Osteoblast (primary cell): ENCODE measurements at regions not wholly inside any gene's neighbourhood (a gene's known extent, or its start where the extent isn't known, plus 50 kb on each side); places are given as distances from the start of the nearest gene placed in this dataset.
A peak's percentile ranks its signal among the peaks of the same experiment; 100 is the strongest.

Source experiments
- DNase-seq: peaks from one replicate; pipeline ENCODE4 v3.0.0; 2011; ENCODE audit warnings: low spot score, mixed read lengths; ENCODE audit not compliant: insufficient read length; ENCODE audit errors: missing footprints
- H2AFZ ChIP-seq: 2 replicates; pipeline ENCODE4 v1.6.0; 2011; ENCODE audit warnings: mild to moderate bottlenecking, low read length
- H3K27ac ChIP-seq: 2 replicates; pipeline ENCODE4 v1.5.1; 2011; ENCODE audit warnings: mild to moderate bottlenecking, low read depth, low read length, moderate library complexity
- H3K27me3 ChIP-seq: 2 replicates; pipeline ENCODE4 v1.6.0; 2012; ENCODE audit warnings: mild to moderate bottlenecking, control low read depth, inconsistent platforms, low read length, moderate library complexity; ENCODE audit not compliant: insufficient read depth
- H3K36me3 ChIP-seq: 2 replicates; pipeline ENCODE4 v1.5.1; 2011; ENCODE audit warnings: mild to moderate bottlenecking, low read length, control low read depth, moderate library complexity; ENCODE audit not compliant: insufficient read depth
- H3K4me1 ChIP-seq: 2 replicates; pipeline ENCODE4 v1.5.1; 2011; ENCODE audit warnings: mild to moderate bottlenecking, low read length, control low read depth, moderate library complexity; ENCODE audit not compliant: insufficient read depth
- H3K4me2 ChIP-seq: 2 replicates; pipeline ENCODE4 v1.6.0; 2011; ENCODE audit warnings: mild to moderate bottlenecking, low read length; ENCODE audit not compliant: insufficient read depth
- H3K4me3 ChIP-seq: fragments of 200-600 bp; sonication (generic); 3 replicates; pipeline ENCODE4 v1.5.1; 2012; ENCODE audit warnings: mild to moderate bottlenecking, low read length, inconsistent platforms; ENCODE audit not compliant: insufficient read depth
- H3K79me2 ChIP-seq: 2 replicates; pipeline ENCODE4 v1.6.0; 2012; ENCODE audit warnings: mild to moderate bottlenecking, low read length, control low read depth, inconsistent platforms; ENCODE audit not compliant: insufficient read depth
- H3K9me3 ChIP-seq: 2 replicates; pipeline ENCODE4 v1.5.1; 2011; ENCODE audit warnings: low read depth, low read length, control low read depth
- H4K20me1 ChIP-seq: 2 replicates; pipeline ENCODE4 v1.6.0; 2012; ENCODE audit warnings: mild to moderate bottlenecking, low read length, control low read depth; ENCODE audit not compliant: insufficient read depth
- TF ChIP-seq, protein P1 (sequence below): IDR thresholded peaks from 2 replicates; pipeline ENCODE4 v1.5.1; 2011; ENCODE audit warnings: mild to moderate bottlenecking, low read depth, low read length, moderate library complexity; ENCODE audit errors: extremely low read depth

DNA sequence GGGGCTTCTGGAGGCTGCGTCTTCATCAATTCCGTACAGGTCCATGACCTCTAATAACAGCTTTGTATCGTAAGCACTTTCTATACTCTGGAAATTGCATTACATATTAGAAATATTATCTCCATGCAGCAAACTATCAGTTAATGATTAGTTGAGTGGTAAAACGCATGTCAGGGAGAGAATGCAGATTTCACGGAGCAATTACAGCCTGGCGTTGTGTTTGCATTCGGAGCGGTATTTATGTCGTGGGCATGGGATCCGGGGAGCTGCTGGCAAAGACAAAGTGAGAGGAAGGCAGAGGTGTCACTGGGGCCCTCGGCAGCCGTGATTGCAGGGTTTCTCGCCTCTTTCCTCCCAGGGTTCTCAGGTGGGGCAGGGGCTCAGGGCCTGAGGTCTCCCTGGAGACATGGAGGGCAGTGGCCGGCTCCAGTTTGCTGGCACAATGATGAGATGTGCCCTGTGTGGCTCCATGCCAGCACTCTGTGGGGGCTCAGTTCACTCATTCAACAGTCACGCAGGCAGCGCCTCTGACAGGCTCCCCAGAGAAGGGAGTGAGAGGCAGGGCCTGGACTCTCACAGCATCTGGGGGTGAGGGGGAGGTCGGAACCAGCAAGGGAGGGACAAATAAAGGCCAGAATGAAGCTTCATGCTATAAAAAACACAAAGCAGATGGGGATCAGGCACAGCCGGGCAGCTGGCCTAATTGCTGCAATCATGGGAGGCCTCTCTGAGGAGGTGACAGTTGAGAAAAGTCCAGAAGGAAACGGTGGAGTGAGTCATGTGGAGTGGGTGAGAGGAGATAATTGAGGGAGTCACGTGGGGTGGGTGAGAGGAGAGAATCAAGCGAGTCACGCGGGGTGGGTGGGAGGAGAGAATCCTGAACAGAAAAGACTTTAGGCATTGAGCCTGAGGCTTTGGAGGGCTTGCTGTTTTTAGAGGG, 1002.7 kb downstream of the BRD1 start:
- no peak overlapping the region for H2AFZ ChIP-seq
- no peak overlapping the region for H3K4me2 ChIP-seq
- H3K27me3 ChIP-seq = no peaks in the 10 kb centered on the region
- H3K79me2 ChIP-seq = no peaks in the 10 kb centered on the region
- peaks cover 2% of the 10 kb centered on the region for H3K9me3 ChIP-seq
- no peak overlapping the region for H3K27ac ChIP-seq
- no peaks in the 10 kb centered on the region for H4K20me1 ChIP-seq
- DNase-seq = peak; percentile 39
- no peaks in the 10 kb centered on the region for H3K36me3 ChIP-seq
- no peaks in the 10 kb centered on the region for H3K4me1 ChIP-seq
- TF ChIP-seq, protein P1, sequence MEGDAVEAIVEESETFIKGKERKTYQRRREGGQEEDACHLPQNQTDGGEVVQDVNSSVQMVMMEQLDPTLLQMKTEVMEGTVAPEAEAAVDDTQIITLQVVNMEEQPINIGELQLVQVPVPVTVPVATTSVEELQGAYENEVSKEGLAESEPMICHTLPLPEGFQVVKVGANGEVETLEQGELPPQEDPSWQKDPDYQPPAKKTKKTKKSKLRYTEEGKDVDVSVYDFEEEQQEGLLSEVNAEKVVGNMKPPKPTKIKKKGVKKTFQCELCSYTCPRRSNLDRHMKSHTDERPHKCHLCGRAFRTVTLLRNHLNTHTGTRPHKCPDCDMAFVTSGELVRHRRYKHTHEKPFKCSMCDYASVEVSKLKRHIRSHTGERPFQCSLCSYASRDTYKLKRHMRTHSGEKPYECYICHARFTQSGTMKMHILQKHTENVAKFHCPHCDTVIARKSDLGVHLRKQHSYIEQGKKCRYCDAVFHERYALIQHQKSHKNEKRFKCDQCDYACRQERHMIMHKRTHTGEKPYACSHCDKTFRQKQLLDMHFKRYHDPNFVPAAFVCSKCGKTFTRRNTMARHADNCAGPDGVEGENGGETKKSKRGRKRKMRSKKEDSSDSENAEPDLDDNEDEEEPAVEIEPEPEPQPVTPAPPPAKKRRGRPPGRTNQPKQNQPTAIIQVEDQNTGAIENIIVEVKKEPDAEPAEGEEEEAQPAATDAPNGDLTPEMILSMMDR = no peak
- H3K4me3 ChIP-seq = no peak overlapping the region

DNA sequence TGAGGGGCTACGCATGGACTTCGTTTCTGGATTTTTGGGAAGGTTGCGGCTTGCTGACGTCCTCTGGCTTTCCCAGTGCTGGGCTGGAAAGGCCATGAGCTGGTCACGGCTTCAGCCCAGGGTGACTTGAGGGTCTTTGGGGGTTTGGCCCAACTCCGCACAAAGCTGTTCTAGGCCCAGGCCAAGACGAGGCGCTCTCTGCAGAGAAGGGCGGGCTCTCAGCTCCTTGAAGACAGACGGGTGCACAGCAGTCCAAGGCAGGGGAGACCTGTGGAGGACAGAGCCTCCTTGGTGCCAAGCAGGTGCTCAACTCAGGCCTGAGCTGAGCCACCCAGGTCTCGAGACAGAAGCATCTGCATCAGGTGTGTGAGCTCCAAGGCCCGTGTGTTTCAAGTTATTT, 1003.7 kb downstream of the BRD1 start:
- H2AFZ ChIP-seq = no peak overlapping the region
- no peaks in the 10 kb centered on the region for H3K36me3 ChIP-seq
- no peaks in the 10 kb centered on the region for H4K20me1 ChIP-seq
- H3K9me3 ChIP-seq = peaks cover 2% of the 10 kb centered on the region
- no peak overlapping the region for H3K4me2 ChIP-seq
- no peak overlapping the region for H3K4me3 ChIP-seq
- H3K4me1 ChIP-seq = no peaks in the 10 kb centered on the region
- no peaks in the 10 kb centered on the region for H3K27me3 ChIP-seq
- H3K27ac ChIP-seq = no peak overlapping the region
- TF ChIP-seq, protein P1 = no peak
- H3K79me2 ChIP-seq = no peaks in the 10 kb centered on the region
- no peak for DNase-seq

DNA sequence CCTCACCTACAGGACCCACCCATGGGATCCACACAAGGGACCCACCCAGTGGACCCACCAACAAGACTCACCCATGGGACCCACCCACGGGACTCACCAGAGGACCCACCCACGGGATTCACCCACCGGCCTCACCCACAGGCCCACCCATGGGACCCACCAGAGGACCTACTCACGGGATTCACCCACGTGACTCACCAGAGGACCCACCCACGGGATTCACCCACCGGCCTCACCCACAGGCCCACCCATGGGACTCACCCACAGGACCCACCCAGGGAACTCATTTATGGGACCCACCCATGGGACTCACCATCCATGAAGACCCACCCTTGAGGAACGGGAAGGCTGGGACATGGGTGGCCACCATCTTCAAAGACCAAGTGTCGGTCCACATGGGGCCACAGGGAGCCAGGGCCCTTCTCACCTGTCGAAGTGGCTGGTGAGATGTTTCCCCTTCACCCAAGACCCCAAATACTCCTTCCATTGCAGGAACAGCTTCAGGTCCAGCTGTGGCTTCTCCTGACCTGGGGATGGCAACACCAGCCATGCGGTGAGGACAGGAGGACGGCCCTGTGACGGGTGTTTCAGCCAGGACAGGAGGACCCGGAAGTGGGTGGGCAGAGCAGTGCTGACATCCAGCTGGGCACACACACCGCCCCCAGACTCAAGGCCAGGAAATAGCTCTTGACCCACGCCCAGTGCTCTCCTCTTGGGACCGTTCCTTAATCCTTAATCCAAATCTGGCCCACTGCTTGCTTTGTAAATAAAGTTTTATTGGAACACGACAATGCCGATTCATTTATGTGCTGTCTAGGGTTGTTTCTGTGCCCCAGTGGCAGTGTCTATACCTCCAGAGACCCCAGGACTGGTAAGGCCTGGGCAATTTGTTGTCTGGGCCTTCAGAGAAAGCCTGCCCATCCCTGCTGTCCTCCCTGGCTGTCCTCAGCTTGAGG, 1005.1 kb downstream of the BRD1 start:
- no peaks in the 10 kb centered on the region for H3K79me2 ChIP-seq
- no peaks in the 10 kb centered on the region for H3K27me3 ChIP-seq
- no peak overlapping the region for H3K4me2 ChIP-seq
- no peaks in the 10 kb centered on the region for H3K4me1 ChIP-seq
- H3K9me3 ChIP-seq = no peaks in the 10 kb centered on the region
- TF ChIP-seq, protein P1 = no peak
- H3K27ac ChIP-seq = no peak overlapping the region
- H3K36me3 ChIP-seq = no peaks in the 10 kb centered on the region
- peak; percentile 14 for DNase-seq
- no peaks in the 10 kb centered on the region for H4K20me1 ChIP-seq
- no peak overlapping the region for H2AFZ ChIP-seq
- H3K4me3 ChIP-seq = no peak overlapping the region
